K562 (cell line): ENCODE measurements at regions not wholly inside any gene's neighbourhood (a gene's known extent, or its start where the extent isn't known, plus 50 kb on each side); places are given as distances from the start of the nearest gene placed in this dataset.

Experiments used
- ATAC-seq: fragments of 200-7000 bp; cut with Tn5 transposase; 3 replicates; pipeline ENCODE4 v1.9.1; 2020; ENCODE audit warnings: moderate library complexity
- BruUV-seq: library from RNA; stranded (reverse); fragments of 400-500 nt; replicated peaks from 2 replicates; lab custom pipeline; 2021; lab: Mats Ljungman, UMichigan
- CTCF ChIA-PET: fragments of 300-600 bp; formaldehyde crosslinking; extraction: SDS; loops from one replicate; lab custom pipeline; 2021; ENCODE audit warnings: low intra/inter-chr PET ratio; lab: Yijun Ruan, JAX
- POLR2A ChIA-PET: fragments of 300-600, 350-650 bp; sonication (Branson Sonifier 250); formaldehyde crosslinking; extraction: SDS; loops from one replicate; lab custom pipeline; 2021; ENCODE audit warnings: antibody characterized with exemption, inconsistent platforms; lab: Yijun Ruan, JAX
- DNase-seq, 4 experiments: peaks; one replicate each; pipeline versions ENCODE4 v3.0.0 to v3.0.0-alpha.2; 2011 to 2018; ENCODE audit warnings: low spot score in 3 of 4, mixed read lengths in 3 of 4; ENCODE audit errors: extremely low read depth in 1 of 4
- FAIRE-seq: peaks from 2 replicates; lab custom pipeline; 2011; peaks lifted over from hg19 to GRCh38; lab: Jason Lieb, UNC
- H2AFZ ChIP-seq: 2 replicates; pipeline ENCODE4 v1.6.0; 2011; ENCODE audit warnings: low read depth, low read length, control low read depth, inconsistent platforms
- H3K27ac ChIP-seq: fragments of 200-600 bp; 3 replicates; pipeline ENCODE4 v1.8.0; 2011; ENCODE audit warnings: low read depth, mild to moderate bottlenecking, control low read depth, inconsistent platforms, low read length, moderate library complexity, mixed read lengths; ENCODE audit errors: extremely low read depth
- H3K27me3 ChIP-seq, 2 experiments: fragments of 300-600 bp in 1 of 2; 2 replicates in 1 of 2; 3 replicates in 1 of 2; pipeline versions ENCODE4 v1.6.0 to v1.8.0; 2011; ENCODE audit warnings: inconsistent platforms in 2 of 2, low read length in 2 of 2, mild to moderate bottlenecking in 1 of 2, mixed read lengths in 1 of 2, moderate library complexity in 1 of 2; ENCODE audit not compliant: control insufficient read depth in 2 of 2, insufficient read depth in 2 of 2
- H3K36me3 ChIP-seq: fragments of 300-600 bp; 3 replicates; pipeline ENCODE4 v1.8.0; 2011; ENCODE audit warnings: mild to moderate bottlenecking, low read length, inconsistent platforms; ENCODE audit not compliant: control insufficient read depth, insufficient read depth
- H3K4me1 ChIP-seq, 2 experiments: fragments of 200-600 bp in 1 of 2; replicated peaks in 1 of 2; 2 replicates in 1 of 2; 3 replicates in 1 of 2; pipeline versions ENCODE4 v1.5.1 to v1.8.0; 2011; ENCODE audit warnings: inconsistent platforms in 2 of 2, low read length in 2 of 2, mild to moderate bottlenecking in 1 of 2, mixed read lengths in 1 of 2, moderate library complexity in 1 of 2; ENCODE audit not compliant: control insufficient read depth in 2 of 2, insufficient read depth in 2 of 2
- H3K4me2 ChIP-seq: 2 replicates; pipeline ENCODE4 v1.6.1; 2011; ENCODE audit warnings: low read length, control low read depth, inconsistent platforms, mixed read lengths; ENCODE audit not compliant: insufficient read depth
- H3K4me3 ChIP-seq: fragments of 200-600 bp; sonication (generic), shearing (Covaris generic); 2 replicates; pipeline ENCODE4 v1.5.1; 2016; ENCODE audit warnings: control low read depth, inconsistent platforms
- H3K79me2 ChIP-seq: fragments of 200-600 bp; 3 replicates; pipeline ENCODE4 v1.8.0; 2011; ENCODE audit warnings: low read length, inconsistent platforms; ENCODE audit not compliant: control insufficient read depth, insufficient read depth
- H3K9ac ChIP-seq, 2 experiments: 2 replicates each; pipeline versions ENCODE4 v1.6.0 to v1.6.1; 2011; ENCODE audit warnings: low read depth in 2 of 2, low read length in 2 of 2, control low read depth in 1 of 2, inconsistent platforms in 1 of 2, mild to moderate bottlenecking in 1 of 2, mixed read lengths in 1 of 2; ENCODE audit not compliant: insufficient read depth in 1 of 2
- H3K9me1 ChIP-seq: one replicate; pipeline ENCODE4 v1.6.0; 2011; ENCODE audit warnings: inconsistent platforms, mild to moderate bottlenecking, low read length, moderate library complexity; ENCODE audit not compliant: control insufficient read depth, insufficient read depth
- H3K9me3 ChIP-seq: replicated peaks from 2 replicates; pipeline ENCODE4 v1.5.1; 2011; ENCODE audit warnings: low read depth, low read length, inconsistent platforms; ENCODE audit not compliant: control insufficient read depth, insufficient read depth
- H4K20me1 ChIP-seq: replicated peaks from 2 replicates; pipeline ENCODE4 v1.6.1; 2011; ENCODE audit warnings: low read length, inconsistent platforms, mixed read lengths; ENCODE audit not compliant: control insufficient read depth, insufficient read depth
- COPS2 ChIP-seq: fragments of 450-650 bp; conservative IDR thresholded peaks from 2 replicates; pipeline ENCODE4 v1.6.1; 2016; ENCODE audit warnings: mild to moderate bottlenecking, moderate library complexity
- CREBBP ChIP-seq: IDR thresholded peaks from one replicate; pipeline ENCODE4 v1.6.1; 2012; ENCODE audit warnings: low read depth, mild to moderate bottlenecking, control low read depth, inconsistent platforms, low read length
- E2F1 ChIP-seq: sonication (generic); formaldehyde crosslinking; IDR thresholded peaks from 2 replicates; pipeline ENCODE4 v1.8.1; 2023; ENCODE audit warnings: mild to moderate bottlenecking, missing genetic modification reagents, moderate library complexity
- EWSR1 ChIP-seq: fragments of 450-650 bp; IDR thresholded peaks from 2 replicates; pipeline ENCODE4 v1.6.1; 2018; ENCODE audit warnings: borderline replicate concordance, mild to moderate bottlenecking, low read depth, moderate library complexity; ENCODE audit not compliant: partially characterized antibody
- GTF3C2 ChIP-seq: IDR thresholded peaks from 3 replicates; pipeline ENCODE4 v1.6.1; 2011; ENCODE audit warnings: borderline replicate concordance, mild to moderate bottlenecking, moderate library complexity; ENCODE audit not compliant: insufficient read length; ENCODE audit errors: extremely low read depth
- NRF1 ChIP-seq, 2 experiments: fragments of 450-650 bp; IDR thresholded peaks in 1 of 2; conservative IDR thresholded peaks in 1 of 2; 2 replicates each; pipeline ENCODE4 v1.6.1; 2014; ENCODE audit warnings: mild to moderate bottlenecking in 2 of 2
- SIN3A ChIP-seq, 2 experiments: fragments of 150-350 bp in 1 of 2; IDR thresholded peaks; 2 replicates each; pipeline ENCODE4 v1.6.1; 2011 to 2016; ENCODE audit warnings: borderline replicate concordance in 2 of 2, low read depth in 2 of 2, low read length in 2 of 2, mild to moderate bottlenecking in 2 of 2, moderate library complexity in 2 of 2; ENCODE audit not compliant: control insufficient read depth in 1 of 2
- SMAD4 ChIP-seq: fragments of 250-450 bp; sonication (Bioruptor Pico); conservative IDR thresholded peaks from 2 replicates; pipeline ENCODE4 v1.8.0; 2021; ENCODE audit warnings: inconsistent platforms, mild to moderate bottlenecking, moderate library complexity
- ZNF165 ChIP-seq: fragments of 250-450 bp; sonication (Bioruptor Pico); IDR thresholded peaks from 2 replicates; pipeline ENCODE4 v1.4.0; 2020; ENCODE audit warnings: borderline replicate concordance
- ZNF23 ChIP-seq: fragments of 250-450 bp; sonication (Bioruptor Pico); IDR thresholded peaks from 2 replicates; pipeline ENCODE4 v1.4.0; 2020; ENCODE audit warnings: mild to moderate bottlenecking
- ZNF408 ChIP-seq: fragments of 250-450 bp; sonication (Bioruptor Pico); IDR thresholded peaks from 2 replicates; pipeline ENCODE4 v1.4.0; 2020; ENCODE audit warnings: low read depth, mild to moderate bottlenecking, moderate library complexity
- ZNF79 ChIP-seq: fragments of 250-450 bp; sonication (Bioruptor Pico); IDR thresholded peaks from 2 replicates; pipeline ENCODE4 v1.4.0; 2020; ENCODE audit warnings: low read depth, mild to moderate bottlenecking, moderate library complexity
- ZNF830 ChIP-seq: fragments of 250-450 bp; sonication (Bioruptor Pico); IDR thresholded peaks from 2 replicates; pipeline ENCODE4 v1.5.0; 2021; ENCODE audit warnings: mild to moderate bottlenecking
- WGBS: fragments of 100-300 bp; shearing (Covaris generic); methylation state at CpG from one replicate; pipeline ENCODE4 v1.1.6; 2016; ENCODE audit warnings: low coverage, mixed read lengths; ENCODE audit not compliant: insufficient coverage; ENCODE audit errors: missing lambda C conversion rate; 5-methylcytosine and 5-hydroxymethylcytosine counted together
- in situ Hi-C: fragments of 300-500 bp; cut with MboI; formaldehyde crosslinking; loops from 4 replicates; pipeline ENCODE4 v1.15.0; 2018; ENCODE audit warnings: inconsistent platforms, mixed read lengths
- intact Hi-C: fragments of 100-400 bp; cut with micrococcal nuclease; formaldehyde crosslinking; loops from 2 replicates; pipeline ENCODE4 v1.14.2; 2022
- TF ChIP-seq, protein P1 (sequence below), 2 experiments: IDR thresholded peaks; 2 replicates each; pipeline ENCODE4 v1.6.1; 2012; ENCODE audit warnings: improper control_type of control experiment in 2 of 2, low read depth in 2 of 2, low read length in 2 of 2, borderline replicate concordance in 1 of 2

DNA sequence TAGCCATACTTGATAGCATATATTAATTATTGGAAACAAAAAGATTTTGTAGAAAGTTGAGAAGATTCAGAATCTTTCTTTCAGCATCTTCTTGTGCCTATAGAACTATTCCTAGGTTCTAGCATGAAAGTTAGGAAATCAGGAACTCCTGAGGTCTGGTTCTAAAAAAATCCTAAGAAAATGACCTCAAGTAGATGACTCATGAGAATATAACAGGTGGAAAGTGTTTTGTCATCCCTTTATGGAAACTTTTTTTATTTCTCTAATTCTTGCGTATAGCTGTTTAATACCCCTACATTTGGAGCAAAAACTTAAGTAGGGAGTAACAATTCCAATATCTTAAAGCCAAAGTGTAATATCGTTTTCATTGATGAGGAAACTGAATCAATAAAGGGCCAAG lies 574.1 kb downstream of the NR2F1-AS1 start (continued):
- TF ChIP-seq, protein P1, sequence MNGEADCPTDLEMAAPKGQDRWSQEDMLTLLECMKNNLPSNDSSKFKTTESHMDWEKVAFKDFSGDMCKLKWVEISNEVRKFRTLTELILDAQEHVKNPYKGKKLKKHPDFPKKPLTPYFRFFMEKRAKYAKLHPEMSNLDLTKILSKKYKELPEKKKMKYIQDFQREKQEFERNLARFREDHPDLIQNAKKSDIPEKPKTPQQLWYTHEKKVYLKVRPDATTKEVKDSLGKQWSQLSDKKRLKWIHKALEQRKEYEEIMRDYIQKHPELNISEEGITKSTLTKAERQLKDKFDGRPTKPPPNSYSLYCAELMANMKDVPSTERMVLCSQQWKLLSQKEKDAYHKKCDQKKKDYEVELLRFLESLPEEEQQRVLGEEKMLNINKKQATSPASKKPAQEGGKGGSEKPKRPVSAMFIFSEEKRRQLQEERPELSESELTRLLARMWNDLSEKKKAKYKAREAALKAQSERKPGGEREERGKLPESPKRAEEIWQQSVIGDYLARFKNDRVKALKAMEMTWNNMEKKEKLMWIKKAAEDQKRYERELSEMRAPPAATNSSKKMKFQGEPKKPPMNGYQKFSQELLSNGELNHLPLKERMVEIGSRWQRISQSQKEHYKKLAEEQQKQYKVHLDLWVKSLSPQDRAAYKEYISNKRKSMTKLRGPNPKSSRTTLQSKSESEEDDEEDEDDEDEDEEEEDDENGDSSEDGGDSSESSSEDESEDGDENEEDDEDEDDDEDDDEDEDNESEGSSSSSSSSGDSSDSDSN (IDR thresholded peaks at IDR 0.05; ENCODE audit: borderline replicate concordance in 1 of 2, low read depth in 2 of 2, low read length in 2 of 2), result no peak
- TF ChIP-seq CREBBP (no peak), ZNF408 (no peak), GTF3C2 (no peak)
- TF ChIP-seq, all 486 proteins: peak for 0

DNA sequence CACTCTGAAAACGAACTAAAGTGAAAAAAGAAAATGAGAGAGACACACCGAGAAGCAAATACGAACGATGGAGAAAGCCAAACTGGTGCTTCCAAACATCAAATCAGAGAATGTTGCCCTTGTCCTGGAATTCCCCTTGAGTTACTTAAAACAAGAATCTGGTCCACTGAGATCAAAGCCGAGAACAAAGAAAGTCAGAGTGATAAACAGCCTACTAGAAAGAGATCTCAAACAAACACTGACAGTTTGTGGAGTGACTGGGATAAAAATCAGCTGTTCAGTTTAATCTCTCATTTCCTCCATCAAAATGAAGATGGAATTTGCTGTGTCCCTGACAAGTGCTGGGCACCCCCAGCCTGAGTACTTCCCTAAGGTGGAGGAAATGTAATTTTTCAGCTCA lies 582.6 kb downstream of the NR2F1-AS1 start:
- Histone ChIP-seq H3K9me3 (no peaks in the 10 kb centered on the region), H3K4me3 (no peak overlapping the region), H3K79me2 (no peaks in the 10 kb centered on the region), H3K27ac (no peak overlapping the region), H3K9me1 (no peaks in the 10 kb centered on the region), H3K4me2 (no peak overlapping the region), H3K27me3 (no peaks in the 10 kb centered on the region), H2AFZ (no peak overlapping the region), H3K4me1 (no peaks in the 10 kb centered on the region), H4K20me1 (no peaks in the 10 kb centered on the region), H3K36me3 (no peaks in the 10 kb centered on the region), H3K9ac (no peak overlapping the region)
- CTCF ChIA-PET, result no interaction called here
- POLR2A ChIA-PET, result no interaction called here
- no TSS peak for BruUV-seq
- intact Hi-C loops (no loop called here), in situ Hi-C loops (no loop called here)
- FAIRE-seq, result no peak
- WGBS, result 4% methylated on average over 5 of the region's 5 CpGs
- DNase-seq, result no peak
- no peak for ATAC-seq
- TF ChIP-seq ZNF830 (CRISPR knock-in tag), result no peak
- no peak for TF ChIP-seq E2F1 (CRISPR knock-in tag)
- no peak for TF ChIP-seq NRF1 (conservative IDR thresholded peaks at IDR 0.05 in 1 of 2, IDR thresholded peaks at IDR 0.05 in 1 of 2)
- TF ChIP-seq SMAD4, result no peak
- TF ChIP-seq SIN3A (IDR thresholded peaks at IDR 0.05; ENCODE audit: borderline replicate concordance in 2 of 2, control insufficient read depth in 1 of 2, low read depth in 2 of 2, low read length in 2 of 2), result no peak
- TF ChIP-seq ZNF79 (CRISPR knock-in tag), result no peak
- no peak for TF ChIP-seq ZNF23 (CRISPR knock-in tag)
- TF ChIP-seq ZNF165 (CRISPR knock-in tag), result no peak
- no peak for TF ChIP-seq COPS2
- TF ChIP-seq EWSR1, result no peak
